KMS-11 (cell line): ENCODE measurements at regions not wholly inside any gene's neighbourhood (a gene's known extent, or its start where the extent isn't known, plus 50 kb on each side); places are given as distances from the start of the nearest gene placed in this dataset.

Source experiments
- H2AFZ ChIP-seq: fragments of 200-600 bp; sonication (generic); 2 replicates; pipeline ENCODE4 v1.6.1; 2016; ENCODE audit warnings: antibody characterized with exemption, mixed run types, low read depth
- H3K27ac ChIP-seq: fragments of 200-600 bp; sonication (generic); 2 replicates; pipeline ENCODE4 v1.6.1; 2016; ENCODE audit warnings: mild to moderate bottlenecking, mixed run types
- H3K27me3 ChIP-seq: fragments of 200-600 bp; sonication (generic); 2 replicates; pipeline ENCODE4 v1.6.1; 2017; ENCODE audit warnings: mild to moderate bottlenecking, low read depth, mixed run types, moderate library complexity; ENCODE audit not compliant: insufficient read depth
- H3K36me3 ChIP-seq: fragments of 200-600 bp; sonication (generic); 2 replicates; pipeline ENCODE4 v1.6.1; 2017; ENCODE audit warnings: mild to moderate bottlenecking, mixed run types; ENCODE audit not compliant: insufficient read depth
- H3K4me1 ChIP-seq: fragments of 200-600 bp; sonication (generic); 2 replicates; pipeline ENCODE4 v1.6.1; 2016; ENCODE audit warnings: mild to moderate bottlenecking, low read depth, mixed run types; ENCODE audit not compliant: poor library complexity, severe bottlenecking
- H3K4me2 ChIP-seq: fragments of 200-600 bp; sonication (generic); 2 replicates; pipeline ENCODE4 v1.7.0; 2016; ENCODE audit warnings: mild to moderate bottlenecking, mixed run types
- H3K4me3 ChIP-seq: fragments of 200-600 bp; sonication (generic); IDR thresholded peaks from 2 replicates; pipeline ENCODE4 v1.6.1; 2017; ENCODE audit warnings: low read depth, low read length, mixed read lengths; ENCODE audit not compliant: insufficient read depth
- H3K79me2 ChIP-seq: fragments of 200-600 bp; sonication (generic); 2 replicates; pipeline ENCODE4 v1.6.1; 2016; ENCODE audit warnings: low read depth, mixed run types; ENCODE audit not compliant: insufficient read depth
- H3K9ac ChIP-seq: fragments of 200-600 bp; sonication (generic); 2 replicates; pipeline ENCODE4 v1.6.1; 2016; ENCODE audit warnings: mild to moderate bottlenecking, mixed run types
- H4K20me1 ChIP-seq: fragments of 200-600 bp; sonication (generic); 2 replicates; pipeline ENCODE4 v1.6.1; 2016; ENCODE audit warnings: mild to moderate bottlenecking, mixed run types; ENCODE audit not compliant: insufficient read depth
- CTCF ChIP-seq: fragments of 200-600 bp; sonication (generic); conservative IDR thresholded peaks from 2 replicates; pipeline ENCODE4 v1.6.1; 2017; ENCODE audit warnings: low read depth, mild to moderate bottlenecking, antibody characterized with exemption, low read length, moderate library complexity, mixed read lengths

GRCh38 chr1:36696261-36696940, 213.7 kb upstream of the CSF3R start:
- Histone ChIP-seq H3K9ac (no peak overlapping the region), H3K4me1 (no peaks in the 10 kb centered on the region), H4K20me1 (no peaks in the 10 kb centered on the region), H3K27me3 (peaks cover 61% of the 10 kb centered on the region; the same call in 1 of the 2 replicates), H3K27ac (no peak overlapping the region), H2AFZ (no peak overlapping the region), H3K36me3 (no peaks in the 10 kb centered on the region), H3K4me2 (no peak overlapping the region), H3K79me2 (no peaks in the 10 kb centered on the region), H3K4me3 (no peak overlapping the region)
- no peak for TF ChIP-seq CTCF

- Histone ChIP-seq H3K9ac (no peak overlapping the region), H3K27ac (no peak overlapping the region), H3K4me3 (no peak overlapping the region), H2AFZ (no peak overlapping the region), H3K4me2 (no peak overlapping the region), H3K36me3 (no peaks in the 10 kb centered on the region), H3K4me1 (no peaks in the 10 kb centered on the region), H3K27me3 (peaks cover 55% of the 10 kb centered on the region; the same call in 1 of the 2 replicates), H3K79me2 (no peaks in the 10 kb centered on the region), H4K20me1 (no peaks in the 10 kb centered on the region)
- TF ChIP-seq CTCF: no peak
These were observed 210.9 kb upstream of the CSF3R start for GRCh38 chr1:36693603-36694002.

- peaks cover 51% of the 10 kb centered on the region; the same call in 1 of the 2 replicates for H3K27me3 ChIP-seq
- no peaks in the 10 kb centered on the region for H3K36me3 ChIP-seq
- H3K79me2 ChIP-seq: no peaks in the 10 kb centered on the region
- H3K9ac ChIP-seq: no peak overlapping the region
- H3K4me3 ChIP-seq: no peak overlapping the region
- no peaks in the 10 kb centered on the region for H4K20me1 ChIP-seq
- no peak for TF ChIP-seq CTCF
- H3K27ac ChIP-seq: no peak overlapping the region
- no peaks in the 10 kb centered on the region for H3K4me1 ChIP-seq
- H2AFZ ChIP-seq: no peak overlapping the region
- no peak overlapping the region for H3K4me2 ChIP-seq
These were observed 210.4 kb upstream of the CSF3R start for GRCh38 chr1:36693161-36693525.

GRCh38 chr1:36692465-36693160, 209.9 kb upstream of the CSF3R start:
- no peak overlapping the region for H3K27ac ChIP-seq
- H4K20me1 ChIP-seq: no peaks in the 10 kb centered on the region
- no peak overlapping the region for H3K9ac ChIP-seq
- no peak overlapping the region for H3K4me2 ChIP-seq
- no peaks in the 10 kb centered on the region for H3K4me1 ChIP-seq
- H3K79me2 ChIP-seq: no peaks in the 10 kb centered on the region
- H3K27me3 ChIP-seq: peaks cover 51% of the 10 kb centered on the region; the same call in 1 of the 2 replicates
- no peak for TF ChIP-seq CTCF
- H3K36me3 ChIP-seq: no peaks in the 10 kb centered on the region
- H3K4me3 ChIP-seq: no peak overlapping the region
- H2AFZ ChIP-seq: no peak overlapping the region
